HS-27A (cell line): ENCODE measurements at regions not wholly inside any gene's neighbourhood (a gene's known extent, or its start where the extent isn't known, plus 50 kb on each side); places are given as distances from the start of the nearest gene placed in this dataset.
"Not testable (repeated sequence)": the region's sequence is repeated elsewhere in the genome, so short reads cannot be mapped to it uniquely, and the experiment has no call there.

Experiments used
- DNase-seq: peaks from one replicate; pipeline ENCODE4 v3.0.0-alpha.2; 2012; ENCODE audit warnings: low read depth, missing footprints

- no peak for DNase-seq
Observed at GRCh38 chr6:122276637-122277036, 122.8 kb upstream of the HSF2 start.

DNA sequence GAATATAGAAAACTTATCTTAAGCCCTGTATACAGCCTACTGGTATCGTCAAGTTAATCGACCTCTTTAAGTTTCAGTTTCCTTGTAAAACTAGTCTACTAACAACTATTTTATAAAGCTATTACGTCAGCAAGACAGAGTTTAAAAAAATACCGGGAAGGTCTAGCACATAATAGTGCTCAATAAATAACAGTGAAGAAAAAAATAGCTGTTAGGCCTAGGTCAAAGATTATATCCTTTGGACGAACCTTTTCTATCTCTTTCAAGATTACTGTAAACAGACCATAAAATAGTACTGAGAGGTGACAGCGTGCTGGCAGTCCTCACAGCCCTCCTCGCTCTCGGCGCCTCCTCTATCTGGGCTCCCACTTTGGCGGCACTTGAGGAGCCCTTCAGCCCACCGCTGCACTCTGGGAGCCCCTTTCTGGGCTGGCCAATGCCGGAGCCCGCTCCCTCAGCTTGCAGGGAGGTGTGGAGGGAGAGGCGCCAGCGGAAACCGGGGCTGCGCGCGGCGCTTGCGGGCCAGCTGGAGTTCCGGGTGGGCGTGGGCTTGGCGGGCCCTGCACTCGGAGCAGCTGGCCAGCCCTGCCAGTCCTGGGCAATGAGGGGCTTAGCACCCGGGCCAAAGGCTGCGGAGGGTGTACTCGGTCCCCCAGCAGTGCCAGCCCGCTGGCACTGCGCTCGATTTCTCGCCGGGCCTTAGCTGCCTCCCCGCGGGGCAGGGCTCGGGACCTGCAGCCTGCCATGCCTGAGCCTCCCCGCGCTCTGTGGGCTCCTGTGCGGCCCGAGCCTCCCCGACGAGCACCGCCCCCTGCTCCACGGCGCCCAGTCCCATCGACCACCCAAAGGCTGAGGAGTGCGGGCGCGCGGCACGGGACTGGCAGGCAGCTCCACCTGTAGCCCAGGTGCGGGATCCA, 119.1 kb upstream of the HSF2 start:
- DNase-seq: not testable (repeated sequence)

- DNase-seq: no peak
Observed at GRCh38 chr6:122283884-122284283, 115.6 kb upstream of the HSF2 start.

DNA sequence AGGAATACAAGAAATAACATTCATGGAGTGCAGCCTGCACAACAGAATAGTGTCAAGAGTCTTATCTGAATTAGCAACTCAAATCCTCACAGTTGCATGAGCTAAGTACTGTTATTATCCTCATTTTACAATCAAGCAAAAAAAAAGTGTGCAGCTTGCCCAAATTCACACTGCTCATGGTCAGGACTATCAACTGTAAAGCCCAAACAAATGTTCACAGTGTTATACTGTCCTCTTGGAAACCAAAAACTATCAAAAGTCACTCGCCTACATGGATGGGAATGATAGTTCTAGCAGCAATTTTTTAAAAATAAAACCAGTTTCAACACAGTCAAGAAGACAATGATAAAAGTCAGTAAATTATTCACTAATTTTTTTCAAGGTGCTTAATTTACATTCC, 114.6 kb upstream of the HSF2 start:
- DNase-seq: no peak

- DNase-seq: no peak
Observed at GRCh38 chr6:122285292-122285913, 114.0 kb upstream of the HSF2 start.

- DNase-seq: no peak
Observed at GRCh38 chr6:122286512-122286911, 112.9 kb upstream of the HSF2 start.

- DNase-seq: no peak
Observed at GRCh38 chr6:122289762-122290539, 109.5 kb upstream of the HSF2 start.

DNA sequence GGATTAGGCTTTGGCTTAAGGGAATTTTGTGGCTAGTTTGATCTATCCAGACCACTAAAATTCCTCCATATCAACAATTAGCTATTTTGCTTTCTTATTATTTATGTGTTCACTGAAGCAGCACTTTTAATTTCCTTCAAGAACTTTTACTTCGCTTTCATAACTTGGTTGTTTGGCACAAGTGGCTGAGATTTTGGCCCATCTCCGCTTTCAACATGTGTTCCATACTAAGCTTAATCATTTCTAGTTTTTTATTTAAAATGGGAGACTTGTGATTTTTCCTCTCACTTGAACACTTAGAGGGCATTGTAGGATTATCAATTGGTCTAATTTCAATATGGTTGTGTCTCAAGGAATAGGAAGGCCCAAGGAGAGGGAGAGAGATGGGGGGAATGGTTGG, 102.4 kb upstream of the HSF2 start:
- no peak for DNase-seq

GRCh38 chr6:122302067-122302466, 97.4 kb upstream of the HSF2 start:
- DNase-seq: no peak

- no peak for DNase-seq
Observed at GRCh38 chr6:122307577-122307976, 91.9 kb upstream of the HSF2 start.

GRCh38 chr6:122308074-122308473, 91.4 kb upstream of the HSF2 start:
- no peak for DNase-seq

DNA sequence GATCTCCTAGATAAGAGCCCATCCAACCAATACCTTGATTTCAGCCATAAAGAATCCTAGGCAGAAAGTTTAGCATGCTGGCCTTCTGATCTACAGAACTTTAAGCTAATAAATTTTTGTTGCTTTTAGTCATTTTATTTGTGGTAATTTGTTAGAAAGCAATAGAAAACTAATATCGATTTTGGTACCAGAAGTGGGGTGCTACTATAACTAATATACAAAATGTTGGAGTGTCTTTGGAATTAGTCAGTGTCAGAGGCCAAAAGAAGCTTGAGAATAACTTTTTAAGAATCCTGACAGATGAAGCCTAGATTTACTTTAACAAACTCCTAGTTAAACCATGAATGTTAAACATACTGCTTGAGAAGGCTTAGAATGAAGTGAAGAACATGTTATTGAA, 83.6 kb upstream of the HSF2 start:
- no peak for DNase-seq

DNA sequence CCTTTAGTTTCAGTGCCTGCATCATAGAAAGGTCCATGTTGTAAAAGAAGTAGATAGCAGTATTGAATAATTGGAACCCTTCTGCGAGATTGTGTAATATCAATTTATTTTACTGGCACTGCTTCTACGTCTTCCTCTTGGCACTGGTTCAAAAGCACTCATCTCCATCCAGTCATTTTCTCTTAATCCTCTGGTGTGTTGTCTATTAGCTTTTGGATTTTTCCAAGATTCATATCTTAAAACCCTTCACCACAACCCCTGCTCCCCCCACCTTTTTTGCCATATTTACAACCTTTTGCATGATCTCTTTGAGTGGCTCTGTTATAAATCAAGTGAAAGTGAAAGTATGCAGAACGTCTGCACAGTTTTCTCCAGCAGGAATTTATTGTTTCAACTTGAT, 76.6 kb upstream of the HSF2 start:
- no peak for DNase-seq

DNA sequence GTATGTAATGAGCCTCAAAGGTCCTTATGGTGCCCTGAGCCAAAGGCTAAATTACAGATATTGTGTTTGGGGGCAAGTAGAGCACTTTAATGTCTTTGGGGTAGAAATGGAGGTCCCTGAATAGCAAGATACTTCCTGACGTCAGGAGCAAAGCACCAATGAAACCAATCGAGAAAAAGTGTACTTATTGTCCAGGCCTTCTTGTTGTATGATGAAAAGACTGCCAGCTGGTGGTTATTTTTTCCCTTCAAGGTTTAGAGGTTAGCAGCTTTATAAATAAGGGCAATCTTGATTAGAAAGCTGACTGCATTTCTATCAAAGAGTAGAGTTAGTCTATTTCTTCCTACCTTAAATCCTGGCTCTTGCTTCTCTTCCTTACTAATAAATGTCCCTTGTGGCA, 76.1 kb upstream of the HSF2 start:
- no peak for DNase-seq

- DNase-seq: no peak
Observed at GRCh38 chr6:122330315-122330714, 69.1 kb upstream of the HSF2 start.

GRCh38 chr6:122337645-122338044, 61.8 kb upstream of the HSF2 start:
- no peak for DNase-seq

DNA sequence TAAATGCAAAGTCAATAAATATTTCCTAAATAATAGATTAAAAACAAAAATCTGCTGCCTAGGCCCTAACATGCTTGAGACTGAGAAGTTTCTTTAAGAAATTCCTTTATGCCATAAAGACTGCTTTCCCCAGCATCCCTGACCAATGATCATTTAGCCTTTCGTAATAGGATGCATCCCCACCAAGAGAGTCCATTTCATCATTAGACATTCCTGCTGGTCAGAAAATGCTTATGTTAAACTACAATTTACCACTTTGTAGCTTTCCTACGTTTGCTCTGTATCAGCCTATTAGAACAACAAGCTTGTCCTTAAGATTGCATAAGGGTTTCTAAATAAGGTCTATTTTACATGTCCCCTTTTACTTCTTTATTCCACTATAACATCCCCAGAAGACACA, 59.8 kb upstream of the HSF2 start:
- DNase-seq: no peak

- no peak for DNase-seq
Observed at GRCh38 chr6:122347280-122347679, 52.2 kb upstream of the HSF2 start.

- DNase-seq: no peak
Observed at GRCh38 chr6:122347751-122348150, 51.7 kb upstream of the HSF2 start.
